H9 (cell line): ENCODE measurements at regions not wholly inside any gene's neighbourhood (a gene's known extent, or its start where the extent isn't known, plus 50 kb on each side); places are given as distances from the start of the nearest gene placed in this dataset.

Source experiments
- DNase-seq: peaks from one replicate; pipeline ENCODE4 v3.0.0-alpha.2; 2017
- H2AFZ ChIP-seq: one replicate; pipeline ENCODE4 v1.6.1; 2013; ENCODE audit warnings: mild to moderate bottlenecking, low read length, control low read depth, moderate library complexity
- H2AK5ac ChIP-seq: 2 replicates; pipeline ENCODE4 v1.6.1; 2013; ENCODE audit warnings: low read length, control low read depth, mixed read lengths; ENCODE audit not compliant: insufficient read length
- H2BK120ac ChIP-seq: one replicate; pipeline ENCODE4 v1.6.1; 2013; ENCODE audit warnings: low read depth, mild to moderate bottlenecking, low read length, control low read depth, inconsistent platforms; ENCODE audit not compliant: poor library complexity, severe bottlenecking
- H2BK12ac ChIP-seq: 2 replicates; pipeline ENCODE4 v1.6.1; 2013; ENCODE audit warnings: low read length, control low read depth, mixed read lengths, low read depth; ENCODE audit not compliant: insufficient read length
- H2BK15ac ChIP-seq: 2 replicates; pipeline ENCODE4 v1.6.1; 2013; ENCODE audit warnings: low read depth, low read length, control low read depth
- H2BK20ac ChIP-seq: one replicate; pipeline ENCODE4 v1.6.1; 2013; ENCODE audit warnings: low read depth, mild to moderate bottlenecking, low read length, control low read depth, inconsistent platforms; ENCODE audit not compliant: poor library complexity, severe bottlenecking
- H2BK5ac ChIP-seq: 2 replicates; pipeline ENCODE4 v1.6.1; 2013; ENCODE audit warnings: low read length, control low read depth, mixed read lengths; ENCODE audit not compliant: insufficient read length
- H3K14ac ChIP-seq: 2 replicates; pipeline ENCODE4 v1.6.1; 2013; ENCODE audit warnings: low read length, control low read depth; ENCODE audit not compliant: insufficient read depth
- H3K18ac ChIP-seq: 2 replicates; pipeline ENCODE4 v1.6.1; 2013; ENCODE audit warnings: low read depth, mild to moderate bottlenecking, mixed read lengths, low read length, control low read depth; ENCODE audit not compliant: insufficient read length
- H3K23ac ChIP-seq: 2 replicates; pipeline ENCODE4 v1.6.1; 2013; ENCODE audit warnings: low read length, control low read depth, mixed read lengths, low read depth; ENCODE audit not compliant: insufficient read length
- H3K23me2 ChIP-seq: 2 replicates; pipeline ENCODE4 v1.6.1; 2013; ENCODE audit warnings: low read depth, mild to moderate bottlenecking, mixed read lengths, low read length, control low read depth; ENCODE audit not compliant: insufficient read length, poor library complexity, severe bottlenecking
- H3K27ac ChIP-seq: 2 replicates; pipeline ENCODE4 v1.5.1; 2013; ENCODE audit warnings: low read length, control low read depth, mixed read lengths, low read depth; ENCODE audit not compliant: insufficient read length
- H3K27me3 ChIP-seq: 2 replicates; pipeline ENCODE4 v1.6.1; 2013; ENCODE audit warnings: low read length, control low read depth, inconsistent platforms; ENCODE audit not compliant: insufficient read depth
- H3K4ac ChIP-seq: 2 replicates; pipeline ENCODE4 v1.6.1; 2013; ENCODE audit warnings: low read depth, mild to moderate bottlenecking, control low read depth, inconsistent platforms, low read length, moderate library complexity
- H3K4me1 ChIP-seq: 2 replicates; pipeline ENCODE4 v1.6.1; 2013; ENCODE audit warnings: low read length, control low read depth, inconsistent platforms; ENCODE audit not compliant: insufficient read depth
- H3K4me2 ChIP-seq: 2 replicates; pipeline ENCODE4 v1.6.1; 2013; ENCODE audit warnings: low read length, control low read depth, mixed read lengths; ENCODE audit not compliant: insufficient read length, insufficient read depth
- H3K56ac ChIP-seq: 2 replicates; pipeline ENCODE4 v1.6.1; 2013; ENCODE audit warnings: low read depth, mild to moderate bottlenecking, mixed read lengths, low read length, control low read depth; ENCODE audit not compliant: insufficient read length
- H3K79me1 ChIP-seq: 2 replicates; pipeline ENCODE4 v1.6.1; 2013; ENCODE audit warnings: low read depth, mild to moderate bottlenecking, moderate library complexity, low read length, control low read depth, inconsistent platforms; ENCODE audit not compliant: insufficient read depth, poor library complexity, severe bottlenecking
- H3K79me2 ChIP-seq: 2 replicates; pipeline ENCODE4 v1.6.1; 2013; ENCODE audit warnings: low read length, control low read depth, inconsistent platforms; ENCODE audit not compliant: insufficient read depth
- H3K9ac ChIP-seq: 2 replicates; pipeline ENCODE4 v1.6.1; 2013; ENCODE audit warnings: low read length, control low read depth, mixed read lengths; ENCODE audit not compliant: insufficient read length; ENCODE audit errors: extremely low read depth
- H3K9me3 ChIP-seq: one replicate; pipeline ENCODE4 v1.6.1; 2013; ENCODE audit warnings: low read depth, low read length, inconsistent platforms; ENCODE audit not compliant: control insufficient read depth
- H3T11ph ChIP-seq: one replicate; pipeline ENCODE4 v1.6.1; 2013; ENCODE audit warnings: mild to moderate bottlenecking, low read length, control low read depth, inconsistent platforms
- H4K20me1 ChIP-seq: one replicate; pipeline ENCODE4 v1.6.1; 2013; ENCODE audit not compliant: control insufficient read depth, insufficient read length, insufficient read depth
- H4K5ac ChIP-seq: 2 replicates; pipeline ENCODE4 v1.6.1; 2013; ENCODE audit warnings: low read depth, mild to moderate bottlenecking, mixed read lengths, low read length, control low read depth; ENCODE audit not compliant: insufficient read length
- H4K8ac ChIP-seq: replicated peaks from 2 replicates; pipeline ENCODE4 v1.6.1; 2013; ENCODE audit warnings: low read length, control low read depth, mixed read lengths, low read depth; ENCODE audit not compliant: insufficient read length
- H4K91ac ChIP-seq: 2 replicates; pipeline ENCODE4 v1.6.1; 2013; ENCODE audit warnings: low read depth, mild to moderate bottlenecking, moderate library complexity, mixed read lengths, low read length, control low read depth; ENCODE audit not compliant: insufficient read length
- H3K27ac Mint-ChIP-seq, 3 experiments: 2 replicates in 2 of 3; 3 replicates in 1 of 3; pipeline ENCODE4 v1.8.0; 2020 to 2021; ENCODE audit warnings: mixed read lengths in 3 of 3, mild to moderate bottlenecking in 1 of 3, moderate library complexity in 1 of 3
- H3K27me3 Mint-ChIP-seq: 2 replicates; pipeline ENCODE4 v1.8.0; 2021; ENCODE audit warnings: low read depth, mild to moderate bottlenecking, moderate library complexity, mixed read lengths
- H3K36me3 Mint-ChIP-seq, 3 experiments: 2 replicates in 2 of 3; 3 replicates in 1 of 3; pipeline ENCODE4 v1.8.0; 2020 to 2021; ENCODE audit warnings: low read depth in 3 of 3, mixed read lengths in 3 of 3; ENCODE audit not compliant: insufficient read depth in 1 of 3
- H3K4me1 Mint-ChIP-seq, 2 experiments: 2 replicates each; pipeline ENCODE4 v1.8.0; 2020; ENCODE audit warnings: mixed read lengths in 2 of 2
- H3K4me3 Mint-ChIP-seq, 2 experiments: 2 replicates in 1 of 2; 3 replicates in 1 of 2; pipeline ENCODE4 v1.8.0; 2020 to 2021; ENCODE audit warnings: mild to moderate bottlenecking in 2 of 2, mixed read lengths in 2 of 2, moderate library complexity in 1 of 2
- H3K9me3 Mint-ChIP-seq, 2 experiments: 2 replicates in 1 of 2; 3 replicates in 1 of 2; pipeline ENCODE4 v1.8.0; 2020; ENCODE audit warnings: mild to moderate bottlenecking in 2 of 2, mixed read lengths in 2 of 2, moderate library complexity in 1 of 2
- CTCF ChIP-seq: fragments of 200-600 bp; sonication (generic); conservative IDR thresholded peaks from 3 replicates; pipeline ENCODE4 v1.8.0; 2021; ENCODE audit warnings: antibody characterized with exemption, mild to moderate bottlenecking
- WGBS: extraction: QIAGEN DNeasy Blood & Tissue Kit; methylation state at CpG from one replicate; pipeline ENCODE4 v1.1.7; 2013; ENCODE audit warnings: missing lambda C conversion rate, low lambda C conversion rate, mixed read lengths; ENCODE audit not compliant: insufficient read length; ENCODE audit errors: extremely low coverage; 5-methylcytosine and 5-hydroxymethylcytosine counted together

DNA sequence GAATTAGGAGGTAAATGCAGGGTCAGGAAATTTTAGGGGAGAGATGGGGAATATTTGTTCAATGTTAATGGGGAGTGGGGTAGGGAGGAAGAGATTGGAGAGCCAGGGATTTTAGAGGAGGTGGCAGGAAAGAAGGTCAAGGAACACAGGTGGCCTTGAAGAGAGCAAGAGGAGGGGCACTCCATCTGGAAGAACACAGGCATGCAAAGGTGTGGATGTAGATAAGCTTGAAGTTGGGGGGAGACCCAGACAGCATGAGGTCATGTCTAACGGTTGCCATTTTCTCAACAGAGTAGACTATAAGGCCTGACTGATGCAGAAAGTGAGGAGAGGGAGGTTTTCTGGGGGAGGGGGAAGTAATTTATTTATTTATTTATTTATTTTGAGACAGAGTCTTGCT lies 77.5 kb downstream of the MAIP1 start:
- Mint-ChIP-seq H3K36me3 (no peaks in the 10 kb centered on the region), H3K27ac (no peak overlapping the region; a peak in 1 of 7 replicates), H3K4me1 (peaks cover 0 to 3% of the 10 kb centered on the region in 2 experiments; a peak in 2 of 4 replicates), H3K9me3 (no peaks in the 10 kb centered on the region), H3K4me3 (no peak overlapping the region), H3K27me3 (no peaks in the 10 kb centered on the region)
- no peaks in the 10 kb centered on the region for H3K27me3 ChIP-seq
- H3K4me2 ChIP-seq, result no peak overlapping the region
- no peak overlapping the region for H3K14ac ChIP-seq
- no peak overlapping the region for H2BK20ac ChIP-seq
- no peak overlapping the region for H3K4ac ChIP-seq
- H3K4me1 ChIP-seq, result no peaks in the 10 kb centered on the region
- no peaks in the 10 kb centered on the region for H3K79me2 ChIP-seq
- H3K23me2 ChIP-seq, result no peaks in the 10 kb centered on the region
- no peak overlapping the region for H3K23ac ChIP-seq
- H2BK120ac ChIP-seq, result no peak overlapping the region
- DNase-seq, result no peak
- no peak overlapping the region for H2BK15ac ChIP-seq
- no peak overlapping the region for H2BK5ac ChIP-seq
- H3K9me3 ChIP-seq, result no peaks in the 10 kb centered on the region
- no CpG with 5 or more reads among the region's 1 CpG for WGBS
- no peak overlapping the region for H2AK5ac ChIP-seq
- no peak overlapping the region for H3K27ac ChIP-seq
- H3K56ac ChIP-seq, result no peak overlapping the region
- no peak overlapping the region for H4K8ac ChIP-seq
- H4K5ac ChIP-seq, result no peak overlapping the region
- H3K9ac ChIP-seq, result no peak overlapping the region
- no peaks in the 10 kb centered on the region for H4K20me1 ChIP-seq
- no peak overlapping the region for H3K18ac ChIP-seq
- no peak overlapping the region for H2BK12ac ChIP-seq
- H3K79me1 ChIP-seq, result no peaks in the 10 kb centered on the region
- no peak overlapping the region for H2AFZ ChIP-seq
- H3T11ph ChIP-seq, result no peak overlapping the region
- no peak overlapping the region for H4K91ac ChIP-seq
- TF ChIP-seq CTCF, result no peak
